ENCODE measurements at regions not wholly inside any gene's neighbourhood (a gene's known extent, or its start where the extent isn't known, plus 50 kb on each side); places are given as distances from the start of the nearest gene placed in this dataset.
A peak's percentile ranks its signal among the peaks of the same experiment; 100 is the strongest.

- Histone ChIP-seq H3K27me3 (ENCODE audit: control insufficient read depth, insufficient read depth) (no peaks in the 10 kb centered on the region), H3K4me3 (ENCODE audit: low read length) (no peak overlapping the region), H3K4me1 (ENCODE audit: control insufficient read depth, insufficient read depth, low read length) (no peaks in the 10 kb centered on the region), H3K9me3 (ENCODE audit: control insufficient read depth, low read length) (no peaks in the 10 kb centered on the region), H3K27ac (ENCODE audit: low read length) (no peak overlapping the region)
- DNase-seq: peak in 1 of 3 donors; percentile 6
- no peak for ATAC-seq
- intact Hi-C loops (cut with DNase I): no loop called here
- WGBS: 92% methylated on average over 3 of the region's 3 CpGs
Measured at GRCh38 chr3:163671201-163671600, 1407.1 kb downstream of the SI start.

GRCh38 chr3:163664466-163664865 lies 1413.8 kb downstream of the SI start:
- Histone ChIP-seq H3K27me3 (ENCODE audit: control insufficient read depth, insufficient read depth) (no peaks in the 10 kb centered on the region), H3K27ac (ENCODE audit: low read length) (no peak overlapping the region), H3K9me3 (ENCODE audit: control insufficient read depth, low read length) (no peaks in the 10 kb centered on the region), H3K4me3 (ENCODE audit: low read length) (no peak overlapping the region), H3K4me1 (ENCODE audit: control insufficient read depth, insufficient read depth, low read length) (no peaks in the 10 kb centered on the region)
- ATAC-seq (no peak), DNase-seq (no peak)
- intact Hi-C loops (cut with DNase I): no loop called here
- WGBS: 86% methylated on average over 2 of the region's 2 CpGs

GRCh38 chr3:163657088-163657487 lies 1421.2 kb downstream of the SI start:
- whole genome bisulfite sequencing: 86% methylated on average over 2 of the region's 2 CpGs
- H3K4me3 ChIP-seq (ENCODE audit: low read length): no peak overlapping the region
- intact Hi-C loops (cut with DNase I): no loop called here

GRCh38 chr3:163655021-163655420 lies 1423.3 kb downstream of the SI start:
- Histone ChIP-seq H3K27ac (ENCODE audit: low read length) (no peak overlapping the region), H3K9me3 (ENCODE audit: control insufficient read depth, low read length) (no peaks in the 10 kb centered on the region), H3K4me3 (ENCODE audit: low read length) (no peak overlapping the region), H3K27me3 (ENCODE audit: control insufficient read depth, insufficient read depth) (no peaks in the 10 kb centered on the region), H3K4me1 (ENCODE audit: control insufficient read depth, insufficient read depth, low read length) (no peaks in the 10 kb centered on the region)
- peak in 1 of 3 donors; percentile 35 for DNase-seq
- intact Hi-C loops (cut with DNase I): no loop called here
- 91% methylated on average over 11 of the region's 11 CpGs for WGBS
- no peak for ATAC-seq

More at GRCh38 chr3:163657088-163657487, 1421.2 kb downstream of the SI start:
- no peak overlapping the region for H3K27ac ChIP-seq (ENCODE audit: low read length)
- H3K4me1 ChIP-seq (ENCODE audit: control insufficient read depth, insufficient read depth, low read length): no peaks in the 10 kb centered on the region
- no peak for ATAC-seq
- no peak for DNase-seq
- no peaks in the 10 kb centered on the region for H3K9me3 ChIP-seq (ENCODE audit: control insufficient read depth, low read length)
- no peaks in the 10 kb centered on the region for H3K27me3 ChIP-seq (ENCODE audit: control insufficient read depth, insufficient read depth)

- Histone ChIP-seq H3K27me3 (ENCODE audit: control insufficient read depth, insufficient read depth) (no peaks in the 10 kb centered on the region), H3K4me1 (ENCODE audit: control insufficient read depth, insufficient read depth, low read length) (no peaks in the 10 kb centered on the region), H3K9me3 (ENCODE audit: control insufficient read depth, low read length) (no peaks in the 10 kb centered on the region), H3K4me3 (ENCODE audit: low read length) (no peak overlapping the region), H3K27ac (ENCODE audit: low read length) (no peak overlapping the region)
- intact Hi-C loops (cut with DNase I): no loop called here
- no peak for DNase-seq
- WGBS: 57% methylated on average over 3 of the region's 3 CpGs
- ATAC-seq: no peak
Measured at GRCh38 chr3:163644172-163644571, 1434.1 kb downstream of the SI start.

GRCh38 chr3:163632722-163633121 lies 1445.6 kb downstream of the SI start:
- intact Hi-C loops (cut with DNase I): no loop called here
- WGBS: 65% methylated on average over 5 of the region's 5 CpGs
- Histone ChIP-seq H3K9me3 (ENCODE audit: control insufficient read depth, low read length) (no peaks in the 10 kb centered on the region), H3K27ac (ENCODE audit: low read length) (no peak overlapping the region), H3K4me1 (ENCODE audit: control insufficient read depth, insufficient read depth, low read length) (no peaks in the 10 kb centered on the region), H3K27me3 (ENCODE audit: control insufficient read depth, insufficient read depth) (no peaks in the 10 kb centered on the region), H3K4me3 (ENCODE audit: low read length) (no peak overlapping the region)
- DNase-seq (no peak), ATAC-seq (no peak)

GRCh38 chr3:163626753-163627152 lies 1451.5 kb downstream of the SI start:
- 84% methylated on average over 3 of the region's 3 CpGs for WGBS
- no peak overlapping the region for H3K4me3 ChIP-seq (ENCODE audit: low read length)
- no peaks in the 10 kb centered on the region for H3K9me3 ChIP-seq (ENCODE audit: control insufficient read depth, low read length)
- no peak for ATAC-seq
- no peak for DNase-seq
- no peaks in the 10 kb centered on the region for H3K4me1 ChIP-seq (ENCODE audit: control insufficient read depth, insufficient read depth, low read length)
- no peak overlapping the region for H3K27ac ChIP-seq (ENCODE audit: low read length)
- no peaks in the 10 kb centered on the region for H3K27me3 ChIP-seq (ENCODE audit: control insufficient read depth, insufficient read depth)
- intact Hi-C loops (cut with DNase I): no loop called here

GRCh38 chr3:163622384-163622783 lies 1455.9 kb downstream of the SI start:
- DNase-seq (no peak), ATAC-seq (no peak)
- no peaks in the 10 kb centered on the region for H3K27me3 ChIP-seq (ENCODE audit: control insufficient read depth, insufficient read depth)
- H3K9me3 ChIP-seq (ENCODE audit: control insufficient read depth, low read length): no peaks in the 10 kb centered on the region
- H3K4me3 ChIP-seq (ENCODE audit: low read length): no peak overlapping the region
- no peaks in the 10 kb centered on the region for H3K4me1 ChIP-seq (ENCODE audit: control insufficient read depth, insufficient read depth, low read length)
- 50% methylated on average over 3 of the region's 3 CpGs for WGBS
- no peak overlapping the region for H3K27ac ChIP-seq (ENCODE audit: low read length)
- intact Hi-C loops (cut with DNase I): no loop called here

- no peak overlapping the region for H3K4me3 ChIP-seq (ENCODE audit: low read length)
- no peaks in the 10 kb centered on the region for H3K4me1 ChIP-seq (ENCODE audit: control insufficient read depth, insufficient read depth, low read length)
- no peaks in the 10 kb centered on the region for H3K9me3 ChIP-seq (ENCODE audit: control insufficient read depth, low read length)
- intact Hi-C loops (cut with DNase I): no loop called here
- no peak for ATAC-seq
- no peaks in the 10 kb centered on the region for H3K27me3 ChIP-seq (ENCODE audit: control insufficient read depth, insufficient read depth)
- no peak overlapping the region for H3K27ac ChIP-seq (ENCODE audit: low read length)
- no peak for DNase-seq
Measured at GRCh38 chr3:163614886-163615285, 1463.4 kb downstream of the SI start.

- ATAC-seq: no peak
- H3K4me1 ChIP-seq (ENCODE audit: control insufficient read depth, insufficient read depth, low read length): no peaks in the 10 kb centered on the region
- intact Hi-C loops (cut with DNase I): no loop called here
Measured at GRCh38 chr3:163605915-163606314, 1472.4 kb downstream of the SI start.

GRCh38 chr3:163601426-163601825 lies 1476.9 kb downstream of the SI start:
- no peaks in the 10 kb centered on the region for H3K9me3 ChIP-seq (ENCODE audit: control insufficient read depth, low read length)
- H3K4me1 ChIP-seq (ENCODE audit: control insufficient read depth, insufficient read depth, low read length): no peaks in the 10 kb centered on the region
- 70% methylated on average over 1 of the region's 1 CpG for WGBS
- no peak overlapping the region for H3K4me3 ChIP-seq (ENCODE audit: low read length)
- intact Hi-C loops (cut with DNase I): no loop called here
- DNase-seq (no peak), ATAC-seq (no peak)
- H3K27me3 ChIP-seq (ENCODE audit: control insufficient read depth, insufficient read depth): no peaks in the 10 kb centered on the region
- no peak overlapping the region for H3K27ac ChIP-seq (ENCODE audit: low read length)

More at GRCh38 chr3:163605915-163606314, 1472.4 kb downstream of the SI start:
- H3K27me3 ChIP-seq (ENCODE audit: control insufficient read depth, insufficient read depth): no peaks in the 10 kb centered on the region
- no peak for DNase-seq
- no peaks in the 10 kb centered on the region for H3K9me3 ChIP-seq (ENCODE audit: control insufficient read depth, low read length)
- WGBS: 83% methylated on average over 1 of the region's 1 CpG
- H3K27ac ChIP-seq (ENCODE audit: low read length): no peak overlapping the region
- H3K4me3 ChIP-seq (ENCODE audit: low read length): no peak overlapping the region

GRCh38 chr3:163587342-163587741 lies 1491.0 kb downstream of the SI start:
- 79% methylated on average over 2 of the region's 2 CpGs for WGBS
- Histone ChIP-seq H3K9me3 (ENCODE audit: control insufficient read depth, low read length) (no peaks in the 10 kb centered on the region), H3K4me3 (ENCODE audit: low read length) (no peak overlapping the region), H3K27ac (ENCODE audit: low read length) (no peak overlapping the region), H3K4me1 (ENCODE audit: control insufficient read depth, insufficient read depth, low read length) (no peaks in the 10 kb centered on the region), H3K27me3 (ENCODE audit: control insufficient read depth, insufficient read depth) (no peaks in the 10 kb centered on the region)
- DNase-seq (no peak), ATAC-seq (no peak)
- intact Hi-C loops (cut with DNase I): no loop called here

All from right cardiac atrium (tissue), 5 donors.